ENCODE measurements at regions not wholly inside any gene's neighbourhood (a gene's known extent, or its start where the extent isn't known, plus 50 kb on each side); places are given as distances from the start of the nearest gene placed in this dataset.

- POLR2A ChIA-PET (ENCODE audit: low non-redundant PET): no interaction called here
- TF ChIP-seq CTCF (conservative IDR thresholded peaks at IDR 0.05; ENCODE audit: low read depth): no peak
- H3K27ac ChIP-seq: no peak overlapping the region
- no peak for DNase-seq (ENCODE audit: low spot score)
- CTCF ChIA-PET: no interaction called here
These were observed 86.1 kb upstream of the RNF32 start for GRCh38 chr7:156554488-156554887.

GRCh38 chr7:156549636-156550035, 90.9 kb upstream of the RNF32 start:
- CTCF ChIA-PET: no interaction called here
- H3K27ac ChIP-seq: no peak overlapping the region
- POLR2A ChIA-PET (ENCODE audit: low non-redundant PET): no interaction called here
- no peak for DNase-seq (ENCODE audit: low spot score)
- no peak for TF ChIP-seq CTCF (conservative IDR thresholded peaks at IDR 0.05; ENCODE audit: low read depth)

DNA sequence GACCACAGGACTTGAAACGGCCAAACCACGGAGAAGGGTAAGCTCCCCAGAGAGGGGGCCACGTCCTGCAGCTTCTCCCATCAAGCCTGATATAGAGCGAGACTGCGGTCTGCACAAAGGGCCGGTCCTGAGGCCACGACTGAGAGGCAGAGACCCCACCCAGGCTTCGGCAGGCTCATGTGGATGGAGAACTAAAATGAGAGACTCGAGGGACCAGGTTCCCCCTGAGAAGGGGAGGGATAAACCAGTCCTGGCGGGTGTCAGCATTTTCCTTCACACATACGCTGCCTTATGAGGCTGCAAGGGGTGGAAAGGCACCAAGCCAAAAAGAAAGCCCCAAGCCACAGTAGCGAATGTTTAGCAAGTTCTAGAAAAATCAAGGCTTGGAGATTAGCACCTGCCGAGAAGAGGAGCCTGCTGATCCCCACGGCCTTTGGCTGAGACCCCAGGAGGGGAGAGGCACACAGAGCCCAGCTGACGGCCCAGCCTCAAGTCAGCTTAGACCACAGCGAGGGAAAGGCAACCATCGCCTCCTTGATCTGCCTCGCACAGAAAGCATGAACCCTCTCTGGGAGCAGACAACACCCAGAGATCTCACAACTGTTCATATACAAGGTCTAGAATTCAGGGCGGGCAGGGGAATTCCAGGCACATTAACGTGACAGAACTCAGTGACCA, 92.6 kb upstream of the RNF32 start:
- ChIA-PET POLR2A (ENCODE audit: low non-redundant PET) (no interaction called here), CTCF (no interaction called here)
- no peak overlapping the region for H3K27ac ChIP-seq
- TF ChIP-seq CTCF (conservative IDR thresholded peaks at IDR 0.05; ENCODE audit: low read depth): no peak
- DNase-seq (ENCODE audit: low spot score): no peak

- no peak for DNase-seq (ENCODE audit: low spot score)
- ChIA-PET POLR2A (ENCODE audit: low non-redundant PET) (no interaction called here), CTCF (no interaction called here)
- TF ChIP-seq CTCF (conservative IDR thresholded peaks at IDR 0.05; ENCODE audit: low read depth): no peak
- H3K27ac ChIP-seq: no peak overlapping the region
These were observed 94.6 kb upstream of the RNF32 start for GRCh38 chr7:156545979-156546378.

DNA sequence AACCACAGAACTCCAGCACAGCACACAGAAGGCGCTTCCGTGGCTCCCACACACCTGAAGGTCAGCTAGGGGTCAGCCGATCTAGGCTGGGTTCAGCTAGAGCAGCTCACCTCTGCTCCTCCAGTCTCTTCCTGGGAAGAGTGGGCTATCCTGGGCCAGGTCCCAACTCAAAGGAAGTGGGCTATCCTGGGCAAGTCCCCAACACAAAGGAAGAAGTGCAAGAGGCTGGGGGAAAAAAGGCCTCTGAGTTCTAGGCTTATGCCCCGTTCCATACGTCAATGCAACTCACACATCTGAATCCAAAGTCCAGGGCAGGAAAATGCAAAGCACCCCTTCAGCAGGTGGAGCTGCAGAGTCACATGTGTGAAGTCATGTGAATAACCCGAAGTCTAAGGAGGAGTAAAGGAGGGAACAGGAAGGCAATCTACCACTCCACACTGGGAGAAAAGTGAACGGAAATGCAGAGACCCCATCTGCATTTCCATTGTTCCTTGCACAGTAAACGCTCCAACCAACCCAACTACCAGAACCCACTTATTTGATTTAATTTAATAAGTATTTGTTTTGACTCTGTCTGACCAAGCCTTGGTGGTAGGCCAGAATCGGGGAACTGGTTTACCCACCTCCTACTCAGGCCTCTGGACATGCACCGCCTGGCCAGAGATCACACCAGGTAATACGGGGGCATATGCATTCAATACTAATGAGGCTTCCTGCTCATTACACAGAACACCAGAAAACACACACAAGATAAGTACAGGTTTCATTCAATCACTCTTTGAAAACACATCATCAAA, 95.5 kb upstream of the RNF32 start:
- no peak for TF ChIP-seq CTCF (conservative IDR thresholded peaks at IDR 0.05; ENCODE audit: low read depth)
- POLR2A ChIA-PET (ENCODE audit: low non-redundant PET): no interaction called here
- DNase-seq (ENCODE audit: low spot score): no peak
- H3K27ac ChIP-seq: no peak overlapping the region
- CTCF ChIA-PET: no interaction called here

- ChIA-PET POLR2A (ENCODE audit: low non-redundant PET) (no interaction called here), CTCF (no interaction called here)
- H3K27ac ChIP-seq: no peak overlapping the region
- DNase-seq (ENCODE audit: low spot score): no peak
- TF ChIP-seq CTCF (conservative IDR thresholded peaks at IDR 0.05; ENCODE audit: low read depth): no peak
These were observed 96.6 kb upstream of the RNF32 start for GRCh38 chr7:156543699-156544598.

Measured in RWPE1 (cell line).